ENCODE measurements at regions not wholly inside any gene's neighbourhood (a gene's known extent, or its start where the extent isn't known, plus 50 kb on each side); places are given as distances from the start of the nearest gene placed in this dataset.

GRCh38 chr5:158380661-158381060, 521.7 kb upstream of the CLINT1 start:
- Mint-ChIP-seq H3K36me3 (peaks cover 8% of the 10 kb centered on the region), H3K4me1 (no peaks in the 10 kb centered on the region), H3K4me3 (no peak overlapping the region), H3K27ac (no peak overlapping the region), H3K9me3 (peaks cover 25% of the 10 kb centered on the region), H3K27me3 (ENCODE audit: low read depth) (no peaks in the 10 kb centered on the region)
- CTCF ChIA-PET, result no interaction called here
- ATAC-seq, result no peak
- no peak for DNase-seq (ENCODE audit: low spot score)
- POLR2A ChIA-PET, result no interaction called here
- TF ChIP-seq GABPB1 (CRISPR knock-in tag; IDR thresholded peaks at IDR 0.05), result no peak
- TF ChIP-seq ATF3 (CRISPR knock-in tag; conservative IDR thresholded peaks at IDR 0.05), result no peak
- TF ChIP-seq ZNF512 (CRISPR knock-in tag; IDR thresholded peaks at IDR 0.05; ENCODE audit: borderline replicate concordance), result no peak
- TF ChIP-seq ERG (CRISPR knock-in tag; IDR thresholded peaks at IDR 0.05), result no peak
- no peak for TF ChIP-seq ZMAT4 (CRISPR knock-in tag; IDR thresholded peaks at IDR 0.05)
- TF ChIP-seq ZNF671 (CRISPR knock-in tag; IDR thresholded peaks at IDR 0.05), result no peak
- no peak for TF ChIP-seq AFF4 (CRISPR knock-in tag; IDR thresholded peaks at IDR 0.05; ENCODE audit: borderline replicate concordance)
- TF ChIP-seq STAT6 (CRISPR knock-in tag; conservative IDR thresholded peaks at IDR 0.05; ENCODE audit: low read depth), result no peak
- TF ChIP-seq ZNF416 (CRISPR knock-in tag; IDR thresholded peaks at IDR 0.05), result no peak
- no peak for TF ChIP-seq ZSCAN18 (CRISPR knock-in tag; IDR thresholded peaks at IDR 0.05)
- no peak for TF ChIP-seq IRF1 (CRISPR knock-in tag; IDR thresholded peaks at IDR 0.05)
- TF ChIP-seq PRRX2 (CRISPR knock-in tag; IDR thresholded peaks at IDR 0.05), result no peak
- TF ChIP-seq FOXJ3 (CRISPR knock-in tag; IDR thresholded peaks at IDR 0.05; ENCODE audit: borderline replicate concordance), result no peak
- TF ChIP-seq ELF4 (CRISPR knock-in tag; IDR thresholded peaks at IDR 0.05; ENCODE audit: low read depth), result no peak
- TF ChIP-seq RORB (CRISPR knock-in tag; IDR thresholded peaks at IDR 0.05), result no peak
- TF ChIP-seq TEAD1 (CRISPR knock-in tag; IDR thresholded peaks at IDR 0.05), result no peak

Measured in WTC11 (cell line).